ENCODE measurements at regions not wholly inside any gene's neighbourhood (a gene's known extent, or its start where the extent isn't known, plus 50 kb on each side); places are given as distances from the start of the nearest gene placed in this dataset.

DNA sequence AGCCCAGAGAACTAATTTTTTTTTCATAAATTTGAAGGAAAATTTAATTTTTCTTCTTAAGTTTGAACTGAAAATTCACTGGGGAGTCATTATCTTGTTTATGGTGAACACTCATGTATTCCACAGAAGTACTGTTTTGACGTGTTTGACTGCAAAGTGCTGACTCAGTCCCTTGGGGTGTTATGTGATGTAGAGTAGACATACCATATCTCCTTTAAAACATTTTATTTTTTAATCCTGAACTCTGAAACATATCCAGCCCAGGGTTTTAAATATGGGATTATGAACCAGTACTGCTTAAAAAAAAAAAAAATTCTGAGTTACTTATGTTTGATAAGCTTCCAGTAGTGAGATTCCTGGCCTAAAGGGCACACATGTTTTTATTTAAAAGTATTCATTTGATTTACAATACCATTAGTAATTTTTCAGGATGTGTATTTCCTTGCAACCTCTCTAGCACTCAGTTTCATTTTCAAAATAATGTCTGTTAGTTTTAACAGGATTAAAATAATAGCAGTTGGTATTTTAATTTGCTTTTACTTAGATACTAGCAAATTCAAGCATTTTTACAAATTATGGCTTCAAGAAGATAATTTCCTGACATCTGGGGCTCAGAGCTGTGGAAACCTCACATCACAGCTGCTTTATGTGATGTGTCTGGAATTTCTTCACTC lies 81.7 kb upstream of the PDE10A start:
- H2AFZ ChIP-seq (ENCODE audit: insufficient read depth, low read depth, low read length, poor library complexity, severe bottlenecking) = no peak overlapping the region
- DNase-seq = no peak
- H3K4me3 Mint-ChIP-seq = no peak overlapping the region
- no peaks in the 10 kb centered on the region for H3K27me3 ChIP-seq (ENCODE audit: control insufficient read depth in 2 of 2, insufficient read depth in 2 of 2, low read length in 2 of 2)
- no peaks in the 10 kb centered on the region for H3K4me1 ChIP-seq (ENCODE audit: control insufficient read depth in 1 of 2, insufficient read depth in 2 of 2, low read length in 2 of 2)
- intact Hi-C loops (cut with micrococcal nuclease) = no loop called here
- H3K36me3 Mint-ChIP-seq = no peaks in the 10 kb centered on the region
- no peaks in the 10 kb centered on the region for H4K20me1 ChIP-seq (ENCODE audit: insufficient read depth, low read length)
- peaks cover 2 to 9% (median 4%) of the 10 kb centered on the region in 7 donors for H3K9me3 Mint-ChIP-seq
- H3K4me1 Mint-ChIP-seq = no peaks in the 10 kb centered on the region
- no peak overlapping the region for H3K9ac ChIP-seq (ENCODE audit: insufficient read depth, low read length, poor library complexity, severe bottlenecking)
- no peaks in the 10 kb centered on the region for H3K36me3 ChIP-seq (replicated peaks in 1 of 2; ENCODE audit: control insufficient read depth in 1 of 2, insufficient read depth in 2 of 2, low read length in 2 of 2)
- H3K79me2 ChIP-seq (ENCODE audit: insufficient read depth, low read length) = no peaks in the 10 kb centered on the region
- no peak overlapping the region for H3K27ac ChIP-seq (ENCODE audit: low read depth in 1 of 2, low read length in 2 of 2)
- no peak overlapping the region for H3K4me2 ChIP-seq (replicated peaks; ENCODE audit: extremely low read depth, low read length, poor library complexity, severe bottlenecking)
- WGBS (ENCODE audit: insufficient coverage) = no CpG with 5 or more reads among the region's 1 CpG
- TF ChIP-seq CTCF (IDR thresholded peaks at IDR 0.05) = no peak
- H3K9me3 ChIP-seq (replicated peaks in 1 of 2; ENCODE audit: control insufficient read depth in 1 of 2, insufficient read depth in 1 of 2, low read length in 2 of 2) = no peaks in the 10 kb centered on the region
- no peak overlapping the region for H3K4me3 ChIP-seq (replicated peaks in 1 of 3; ENCODE audit: low read depth in 2 of 3, low read length in 3 of 3)
- H3K27ac Mint-ChIP-seq = no peak overlapping the region
- peaks cover 0 to 2% (median 0%) of the 10 kb centered on the region in 3 donors for H3K27me3 Mint-ChIP-seq (ENCODE audit: low read depth in 3 of 3)

GRCh38 chr6:165743366-165743898 lies 80.4 kb upstream of the PDE10A start:
- 88% methylated on average over 2 of the region's 6 CpGs for WGBS (ENCODE audit: insufficient coverage)
- H3K4me2 ChIP-seq (replicated peaks; ENCODE audit: extremely low read depth, low read length, poor library complexity, severe bottlenecking) = no peak overlapping the region

More at GRCh38 chr6:165743366-165743898, 80.4 kb upstream of the PDE10A start:
- Mint-ChIP-seq H3K4me3 (no peak overlapping the region), H3K36me3 (no peaks in the 10 kb centered on the region), H3K9me3 (peaks cover 0 to 5% (median 2%) of the 10 kb centered on the region in 7 donors), H3K27me3 (ENCODE audit: low read depth in 3 of 3) (peaks cover 0 to 2% (median 0%) of the 10 kb centered on the region in 3 donors), H3K27ac (no peak overlapping the region), H3K4me1 (no peaks in the 10 kb centered on the region)
- Histone ChIP-seq H3K27ac (ENCODE audit: low read depth in 1 of 2, low read length in 2 of 2) (no peak overlapping the region), H3K27me3 (ENCODE audit: control insufficient read depth in 2 of 2, insufficient read depth in 2 of 2, low read length in 2 of 2) (no peaks in the 10 kb centered on the region), H3K36me3 (replicated peaks in 1 of 2; ENCODE audit: control insufficient read depth in 1 of 2, insufficient read depth in 2 of 2, low read length in 2 of 2) (no peaks in the 10 kb centered on the region), H2AFZ (ENCODE audit: insufficient read depth, low read depth, low read length, poor library complexity, severe bottlenecking) (no peak overlapping the region), H3K4me1 (ENCODE audit: control insufficient read depth in 1 of 2, insufficient read depth in 2 of 2, low read length in 2 of 2) (no peaks in the 10 kb centered on the region), H3K9me3 (replicated peaks in 1 of 2; ENCODE audit: control insufficient read depth in 1 of 2, insufficient read depth in 1 of 2, low read length in 2 of 2) (no peaks in the 10 kb centered on the region), H4K20me1 (ENCODE audit: insufficient read depth, low read length) (no peaks in the 10 kb centered on the region), H3K79me2 (ENCODE audit: insufficient read depth, low read length) (no peaks in the 10 kb centered on the region), H3K9ac (ENCODE audit: insufficient read depth, low read length, poor library complexity, severe bottlenecking) (no peak overlapping the region), H3K4me3 (replicated peaks in 1 of 3; ENCODE audit: low read depth in 2 of 3, low read length in 3 of 3) (no peak overlapping the region)
- intact Hi-C loops (cut with micrococcal nuclease) = no loop called here
- DNase-seq = no peak
- no peak for TF ChIP-seq CTCF (IDR thresholded peaks at IDR 0.05)
